Femur (tissue), 1 donor: ENCODE measurements at regions not wholly inside any gene's neighbourhood (a gene's known extent, or its start where the extent isn't known, plus 50 kb on each side); places are given as distances from the start of the nearest gene placed in this dataset.
"Not testable (repeated sequence)": the region's sequence is repeated elsewhere in the genome, so short reads cannot be mapped to it uniquely, and the experiment has no call there.

Experiments used
- DNase-seq: peaks from one replicate; pipeline ENCODE4 v3.0.0-alpha.2; 2017

GRCh38 chr12:30201301-30202160 is 417.8 kb upstream of the TMTC1 start:
- DNase-seq = no peak

- no peak for DNase-seq
These were observed 417.1 kb upstream of the TMTC1 start for GRCh38 chr12:30200864-30201263.

GRCh38 chr12:30197392-30198057 is 413.8 kb upstream of the TMTC1 start:
- no peak for DNase-seq

- no peak for DNase-seq
These were observed 408.1 kb upstream of the TMTC1 start for GRCh38 chr12:30191696-30192455.

- DNase-seq = peak; percentile 39
These were observed 405.0 kb upstream of the TMTC1 start for GRCh38 chr12:30188602-30189326.

GRCh38 chr12:30187426-30187825 is 403.7 kb upstream of the TMTC1 start:
- DNase-seq = no peak

- no peak for DNase-seq
These were observed 397.6 kb upstream of the TMTC1 start for GRCh38 chr12:30181334-30181733.

GRCh38 chr12:30180602-30181001 is 396.9 kb upstream of the TMTC1 start:
- DNase-seq = no peak

- DNase-seq = no peak
These were observed 395.2 kb upstream of the TMTC1 start for GRCh38 chr12:30178916-30179315.

GRCh38 chr12:30169839-30170591 is 386.3 kb upstream of the TMTC1 start:
- DNase-seq = no peak

GRCh38 chr12:30166006-30166795 is 382.5 kb upstream of the TMTC1 start:
- no peak for DNase-seq

GRCh38 chr12:30164382-30165318 is 380.9 kb upstream of the TMTC1 start:
- no peak for DNase-seq

- DNase-seq = not testable (repeated sequence)
These were observed 373.1 kb upstream of the TMTC1 start for GRCh38 chr12:30156833-30157232.

- DNase-seq = no peak
These were observed 371.4 kb upstream of the TMTC1 start for GRCh38 chr12:30155001-30155730.

- DNase-seq = no peak
These were observed 370.2 kb upstream of the TMTC1 start for GRCh38 chr12:30153981-30154380.

- no peak for DNase-seq
These were observed 369.0 kb upstream of the TMTC1 start for GRCh38 chr12:30152705-30153104.

GRCh38 chr12:30151831-30152230 is 368.1 kb upstream of the TMTC1 start:
- no peak for DNase-seq

GRCh38 chr12:30146561-30146960 is 362.8 kb upstream of the TMTC1 start:
- no peak for DNase-seq

GRCh38 chr12:30145684-30146032 is 361.9 kb upstream of the TMTC1 start:
- no peak for DNase-seq
